ENCODE measurements at regions not wholly inside any gene's neighbourhood (a gene's known extent, or its start where the extent isn't known, plus 50 kb on each side); places are given as distances from the start of the nearest gene placed in this dataset.

GRCh38 chr10:25786161-25786560 is 147.9 kb upstream of the MYO3A start:
- no peak for DNase-seq (ENCODE audit: low read depth)
- TF ChIP-seq, protein P1, sequence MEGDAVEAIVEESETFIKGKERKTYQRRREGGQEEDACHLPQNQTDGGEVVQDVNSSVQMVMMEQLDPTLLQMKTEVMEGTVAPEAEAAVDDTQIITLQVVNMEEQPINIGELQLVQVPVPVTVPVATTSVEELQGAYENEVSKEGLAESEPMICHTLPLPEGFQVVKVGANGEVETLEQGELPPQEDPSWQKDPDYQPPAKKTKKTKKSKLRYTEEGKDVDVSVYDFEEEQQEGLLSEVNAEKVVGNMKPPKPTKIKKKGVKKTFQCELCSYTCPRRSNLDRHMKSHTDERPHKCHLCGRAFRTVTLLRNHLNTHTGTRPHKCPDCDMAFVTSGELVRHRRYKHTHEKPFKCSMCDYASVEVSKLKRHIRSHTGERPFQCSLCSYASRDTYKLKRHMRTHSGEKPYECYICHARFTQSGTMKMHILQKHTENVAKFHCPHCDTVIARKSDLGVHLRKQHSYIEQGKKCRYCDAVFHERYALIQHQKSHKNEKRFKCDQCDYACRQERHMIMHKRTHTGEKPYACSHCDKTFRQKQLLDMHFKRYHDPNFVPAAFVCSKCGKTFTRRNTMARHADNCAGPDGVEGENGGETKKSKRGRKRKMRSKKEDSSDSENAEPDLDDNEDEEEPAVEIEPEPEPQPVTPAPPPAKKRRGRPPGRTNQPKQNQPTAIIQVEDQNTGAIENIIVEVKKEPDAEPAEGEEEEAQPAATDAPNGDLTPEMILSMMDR (IDR thresholded peaks at IDR 0.05; ENCODE audit: low read length, missing control alignments) = no peak
- no peak overlapping the region for H3K4me3 ChIP-seq (replicated peaks; ENCODE audit: low read depth, low read length)

DNA sequence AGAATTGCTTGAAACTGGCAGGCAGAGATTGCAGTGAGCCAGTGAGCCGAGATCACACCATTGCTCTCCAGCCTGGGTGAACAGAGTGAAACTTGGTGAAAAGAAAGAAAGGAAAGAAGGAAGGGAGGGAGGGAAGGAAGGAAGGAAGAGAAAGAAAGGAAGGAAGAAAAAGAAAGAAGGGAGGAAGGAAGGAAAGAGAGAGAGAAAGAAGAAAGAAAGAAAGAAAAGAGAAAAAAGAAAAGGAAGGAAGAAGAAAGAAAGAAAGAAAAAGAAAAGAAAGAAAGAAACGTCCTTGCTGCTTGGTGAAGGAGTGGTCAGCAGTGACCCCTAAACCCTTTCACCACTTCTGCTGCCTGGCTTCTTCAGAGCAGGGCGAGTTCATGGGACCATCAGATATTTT is 147.1 kb upstream of the MYO3A start:
- TF ChIP-seq, protein P1 (IDR thresholded peaks at IDR 0.05; ENCODE audit: low read length, missing control alignments) = no peak
- no peak for DNase-seq (ENCODE audit: low read depth)
- no peak overlapping the region for H3K4me3 ChIP-seq (replicated peaks; ENCODE audit: low read depth, low read length)

- TF ChIP-seq, protein P1 (IDR thresholded peaks at IDR 0.05; ENCODE audit: low read length, missing control alignments) = no peak
- H3K4me3 ChIP-seq (replicated peaks; ENCODE audit: low read depth, low read length) = no peak overlapping the region
- DNase-seq (ENCODE audit: low read depth) = no peak
Observed at GRCh38 chr10:25797888-25798429, 136.1 kb upstream of the MYO3A start.

DNA sequence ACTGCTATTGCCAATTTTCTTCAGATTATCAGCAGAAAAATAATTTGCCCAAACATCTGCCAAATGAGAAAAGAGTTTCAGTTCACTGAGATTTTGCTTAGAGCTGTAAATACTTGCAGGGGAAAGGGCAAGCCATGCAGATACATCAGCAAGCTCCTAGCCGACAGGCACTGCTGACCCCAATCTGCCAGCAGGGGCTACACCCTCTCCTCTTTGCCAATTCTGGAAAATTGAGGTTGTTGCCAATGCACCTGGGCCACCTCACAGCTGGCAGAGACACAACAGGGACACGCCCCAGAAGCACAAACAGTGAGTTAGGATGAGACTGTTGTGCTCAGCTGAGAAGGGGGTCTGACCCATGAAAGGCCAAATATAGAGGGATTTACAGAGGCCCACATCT is 129.5 kb upstream of the MYO3A start:
- DNase-seq (ENCODE audit: low read depth) = no peak
- H3K4me3 ChIP-seq (replicated peaks; ENCODE audit: low read depth, low read length) = no peak overlapping the region
- TF ChIP-seq, protein P1 (IDR thresholded peaks at IDR 0.05; ENCODE audit: low read length, missing control alignments) = no peak

GRCh38 chr10:25805986-25806385 is 128.0 kb upstream of the MYO3A start:
- TF ChIP-seq, protein P1 (IDR thresholded peaks at IDR 0.05; ENCODE audit: low read length, missing control alignments) = no peak
- no peak for DNase-seq (ENCODE audit: low read depth)
- H3K4me3 ChIP-seq (replicated peaks; ENCODE audit: low read depth, low read length) = no peak overlapping the region

GRCh38 chr10:25808372-25808771 is 125.7 kb upstream of the MYO3A start:
- TF ChIP-seq, protein P1 (IDR thresholded peaks at IDR 0.05; ENCODE audit: low read length, missing control alignments) = no peak
- no peak overlapping the region for H3K4me3 ChIP-seq (replicated peaks; ENCODE audit: low read depth, low read length)
- no peak for DNase-seq (ENCODE audit: low read depth)

DNA sequence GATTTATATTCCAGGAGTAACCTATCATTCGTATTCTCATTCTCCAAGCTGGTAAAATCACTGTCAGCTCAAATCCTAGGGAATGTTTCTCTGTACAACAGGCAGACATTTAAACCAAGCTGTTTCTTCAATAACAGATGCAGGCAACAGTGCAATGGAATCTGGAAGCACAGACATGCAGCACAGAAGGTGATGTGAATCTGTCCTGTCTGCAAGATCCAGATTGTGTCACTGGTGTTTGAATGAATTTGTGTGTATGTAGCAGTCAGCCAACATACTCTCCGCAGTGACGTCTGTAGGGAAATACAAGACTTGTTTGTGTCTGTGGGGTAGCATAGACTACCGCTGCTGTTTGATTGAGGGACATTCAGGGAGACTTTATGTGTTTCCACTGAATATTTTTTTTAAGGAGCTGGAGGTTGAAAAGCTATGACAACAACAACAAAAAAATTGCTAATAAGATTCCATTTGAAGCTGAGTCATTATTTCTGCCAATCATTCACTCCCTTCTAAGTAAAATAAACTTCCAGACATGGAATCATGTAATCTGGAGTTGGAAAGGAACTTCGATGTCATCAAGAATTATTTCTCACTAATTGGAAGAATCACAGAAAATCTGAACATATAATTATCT is 122.9 kb upstream of the MYO3A start:
- DNase-seq (ENCODE audit: low read depth) = no peak
- TF ChIP-seq, protein P1 (IDR thresholded peaks at IDR 0.05; ENCODE audit: low read length, missing control alignments) = no peak
- no peak overlapping the region for H3K4me3 ChIP-seq (replicated peaks; ENCODE audit: low read depth, low read length)
